Heart left ventricle (tissue), 16 donors: ENCODE measurements at regions not wholly inside any gene's neighbourhood (a gene's known extent, or its start where the extent isn't known, plus 50 kb on each side); places are given as distances from the start of the nearest gene placed in this dataset.

Experiments
- ATAC-seq, 4 donors: fragments of 200-7000 bp; cut with Tn5 transposase; one replicate each; pipeline ENCODE4 v1.9.1; 2020 to 2022; ENCODE audit warnings: moderate library complexity in 4 of 4, mild to moderate bottlenecking in 3 of 4, moderate number of reproducible peaks in 1 of 4
- DNase-seq, 5 donors: peaks; one replicate each; pipeline ENCODE4 v3.0.0-alpha.2; 2020
- H3K27ac ChIP-seq, 12 donors: fragments of 200-600 bp; sonication (generic) in 4 of 12; one replicate each; pipeline versions ENCODE4 v1.5.0 to v1.8.0; 2016 to 2022; ENCODE audit warnings: mild to moderate bottlenecking in 2 of 12
- H3K27me3 ChIP-seq, 9 donors: fragments of 200-600 bp; sonication (generic) in 2 of 9; one replicate each; pipeline versions ENCODE4 v1.5.1 to v1.8.0; 2016 to 2022; ENCODE audit warnings: mild to moderate bottlenecking in 3 of 9
- H3K36me3 ChIP-seq, 9 donors: fragments of 200-600 bp; sonication (generic) in 2 of 9; one replicate each; pipeline versions ENCODE4 v1.5.0 to v1.8.0; 2018 to 2022; ENCODE audit warnings: mild to moderate bottlenecking in 2 of 9
- H3K4me1 ChIP-seq, 12 donors: fragments of 200-600 bp; sonication (generic) in 4 of 12; one replicate each; pipeline versions ENCODE4 v1.5.0 to v1.8.0; 2016 to 2022; ENCODE audit warnings: mild to moderate bottlenecking in 3 of 12
- H3K4me3 ChIP-seq, 12 donors: fragments of 200-600 bp; sonication (generic) in 4 of 12; one replicate each; pipeline versions ENCODE4 v1.5.0 to v1.8.0; 2017 to 2022; ENCODE audit warnings: mild to moderate bottlenecking in 9 of 12, moderate library complexity in 4 of 12
- H3K9me3 ChIP-seq, 12 donors: fragments of 200-600 bp; sonication (generic) in 4 of 12; one replicate each; pipeline versions ENCODE4 v1.5.0 to v1.8.0; 2016 to 2022; ENCODE audit warnings: mild to moderate bottlenecking in 1 of 12
- CTCF ChIP-seq, 12 donors: fragments of 200-600 bp; sonication (generic) in 4 of 12; IDR thresholded peaks; one replicate each; pipeline versions ENCODE4 v1.5.0 to v1.8.0; 2018 to 2022; ENCODE audit warnings: antibody characterized with exemption in 12 of 12, mild to moderate bottlenecking in 5 of 12
- POLR2A ChIP-seq, 2 donors: fragments of 450-650 bp; IDR thresholded peaks; one replicate each; pipeline ENCODE4 v1.6.1; 2017; ENCODE audit warnings: antibody characterized with exemption in 2 of 2, mild to moderate bottlenecking in 2 of 2, moderate library complexity in 2 of 2
- WGBS, 4 donors: extraction: QIAGEN DNeasy Blood & Tissue Kit in 2 of 4; methylation state at CpG; one replicate each; pipeline versions ENCODE4 v1.1.5 to v1.1.7; 2013 to 2018; 5-methylcytosine and 5-hydroxymethylcytosine counted together
- intact Hi-C, 10 donors: fragments of 100-400 bp; cut with DNase I; formaldehyde crosslinking; loops; one replicate each; pipeline versions ENCODE4 v1.11.1 to v1.14.2; 2022
- donor health status: ischemic (EF 13 %, LVEDD 7.1; RV severe dilation, severe dysfunction).
- donor health status: healthy with polysubstance abuse.
- donor health status: DM: no; HTN: yes; CAD: no.
- donor health status: DM: no; HTN: no; CAD: no.
- donor health status: ischemic (EF 25% LVEDD 6.9; RV normal size, moderate dysfunction).
- donor health status: ischemic (EF 25% LVEDD 5.7; RV mildly dilated, moderate dysfunction).
- donor health status: healthy.
- donor health status: DM: yes; HTN: yes; CAD: no.
- donor health status: ischemic (EF 35%, LVEDD 5.7; RV mildly dilated, moderate dysfunction).
- donor health status: nonischemic (EF 11% LVEDD 7.7; RV severe dilation, severe dysfunction).
- donor health status: DM: yes; HTN: yes; CAD: no.
- donor health status: PGD.
- donor health status: ischemic (EF 29% LVEDD 5.4; RV normal size, mild dysfunction).
- donor health status: nonischemic (EF 23%, LVEDD 6.1; RV moderate dilation, normal function).

- H3K27ac ChIP-seq: no peak overlapping the region
- 46 to 71% (median 65%) methylated on average over 2 of the region's 2 CpGs for WGBS, 4 donors
- peaks cover 0 to 18% (median 13%) of the 10 kb centered on the region in 12 donors for H3K4me1 ChIP-seq
- ATAC-seq (no peak), DNase-seq (no peak)
- H3K36me3 ChIP-seq: no peaks in the 10 kb centered on the region
- TF ChIP-seq CTCF (IDR thresholded peaks at IDR 0.05) (no peak), POLR2A (IDR thresholded peaks at IDR 0.05) (no peak)
- no peak overlapping the region for H3K4me3 ChIP-seq
- H3K27me3 ChIP-seq: no peaks in the 10 kb centered on the region
- intact Hi-C loops: no loop called here
- no peaks in the 10 kb centered on the region for H3K9me3 ChIP-seq
Measured at GRCh38 chr5:153086486-153086885, 404.0 kb upstream of the GRIA1 start.

GRCh38 chr5:153088538-153088937, 401.9 kb upstream of the GRIA1 start:
- H3K36me3 ChIP-seq: no peaks in the 10 kb centered on the region
- peak overlapping the region in 7 of 12 donors; percentile 11 to 76 (median 49) for H3K27ac ChIP-seq
- DNase-seq (peak in 2 of 5 donors; percentile 15 to 16), ATAC-seq (peak; percentile 84 to 96 (median 91))
- H3K4me1 ChIP-seq: peaks cover 0 to 18% (median 13%) of the 10 kb centered on the region in 12 donors
- H3K9me3 ChIP-seq: no peaks in the 10 kb centered on the region
- 12 to 35% (median 17%) methylated on average over 1 of the region's 1 CpG for WGBS, 4 donors
- no peak overlapping the region for H3K4me3 ChIP-seq
- no peaks in the 10 kb centered on the region for H3K27me3 ChIP-seq
- TF ChIP-seq POLR2A (IDR thresholded peaks at IDR 0.05) (no peak), CTCF (IDR thresholded peaks at IDR 0.05) (no peak)
- intact Hi-C loops: no loop called here

GRCh38 chr5:153094333-153094732, 396.1 kb upstream of the GRIA1 start:
- Histone ChIP-seq H3K27me3 (no peaks in the 10 kb centered on the region), H3K36me3 (no peaks in the 10 kb centered on the region), H3K9me3 (no peaks in the 10 kb centered on the region), H3K27ac (no peak overlapping the region), H3K4me1 (peaks cover 0 to 6% (median under 1%) of the 10 kb centered on the region in 12 donors), H3K4me3 (no peak overlapping the region)
- TF ChIP-seq POLR2A (IDR thresholded peaks at IDR 0.05) (no peak), CTCF (IDR thresholded peaks at IDR 0.05) (no peak)
- intact Hi-C loops: no loop called here
- ATAC-seq (no peak), DNase-seq (no peak)
- 71 to 78% (median 76%) methylated on average over 3 of the region's 3 CpGs for WGBS, 4 donors

- intact Hi-C loops: no loop called here
- TF ChIP-seq CTCF (IDR thresholded peaks at IDR 0.05) (no peak), POLR2A (IDR thresholded peaks at IDR 0.05) (no peak)
- no peak overlapping the region for H3K27ac ChIP-seq
- ATAC-seq (no peak), DNase-seq (no peak)
- H3K27me3 ChIP-seq: no peaks in the 10 kb centered on the region
- H3K4me3 ChIP-seq: no peak overlapping the region
- no peaks in the 10 kb centered on the region for H3K9me3 ChIP-seq
- peaks cover 0 to 4% (median 0%) of the 10 kb centered on the region in 12 donors for H3K4me1 ChIP-seq
- WGBS, 4 donors: 79 to 83% (median 81%) methylated on average over 4 of the region's 4 CpGs
- H3K36me3 ChIP-seq: no peaks in the 10 kb centered on the region
Measured at GRCh38 chr5:153096381-153096780, 394.1 kb upstream of the GRIA1 start.
